ENCODE measurements at regions not wholly inside any gene's neighbourhood (a gene's known extent, or its start where the extent isn't known, plus 50 kb on each side); places are given as distances from the start of the nearest gene placed in this dataset.
A peak's percentile ranks its signal among the peaks of the same experiment; 100 is the strongest.

GRCh38 chr13:85249151-85249550, 550.1 kb downstream of the SLITRK6 start:
- Histone ChIP-seq H3K36me3 (no peaks in the 10 kb centered on the region), H3K4me1 (no peaks in the 10 kb centered on the region), H3K4me3 (no peak overlapping the region), H3K27ac (no peak overlapping the region), H3K27me3 (ENCODE audit: low read depth) (no peaks in the 10 kb centered on the region), H3K9me3 (no peaks in the 10 kb centered on the region)
- DNase-seq (no peak), ATAC-seq (no peak)
- intact Hi-C loops (cut with DNase I), result no loop called here
- no peak for TF ChIP-seq CTCF (IDR thresholded peaks at IDR 0.05)

- intact Hi-C loops (cut with DNase I), result no loop called here
- no peak for ATAC-seq
- no peaks in the 10 kb centered on the region for H3K9me3 ChIP-seq
These were observed 551.4 kb downstream of the SLITRK6 start for GRCh38 chr13:85247780-85248179.

GRCh38 chr13:85243831-85244230, 555.4 kb downstream of the SLITRK6 start:
- Histone ChIP-seq H3K36me3 (no peaks in the 10 kb centered on the region), H3K4me3 (no peak overlapping the region), H3K4me1 (no peaks in the 10 kb centered on the region), H3K9me3 (no peaks in the 10 kb centered on the region), H3K27me3 (ENCODE audit: low read depth) (no peaks in the 10 kb centered on the region), H3K27ac (no peak overlapping the region)
- no peak for DNase-seq
- intact Hi-C loops (cut with DNase I), result no loop called here
- no peak for TF ChIP-seq CTCF (IDR thresholded peaks at IDR 0.05)
- ATAC-seq, result no peak

More at GRCh38 chr13:85247780-85248179, 551.4 kb downstream of the SLITRK6 start:
- Histone ChIP-seq H3K4me1 (no peaks in the 10 kb centered on the region), H3K4me3 (no peak overlapping the region), H3K27me3 (ENCODE audit: low read depth) (no peaks in the 10 kb centered on the region), H3K27ac (no peak overlapping the region), H3K36me3 (no peaks in the 10 kb centered on the region)
- DNase-seq, result no peak
- no peak for TF ChIP-seq CTCF (IDR thresholded peaks at IDR 0.05)

GRCh38 chr13:85241060-85241459, 558.2 kb downstream of the SLITRK6 start:
- intact Hi-C loops (cut with DNase I), result no loop called here
- Histone ChIP-seq H3K27ac (no peak overlapping the region), H3K9me3 (no peaks in the 10 kb centered on the region), H3K4me1 (no peaks in the 10 kb centered on the region), H3K36me3 (no peaks in the 10 kb centered on the region), H3K4me3 (no peak overlapping the region), H3K27me3 (ENCODE audit: low read depth) (no peaks in the 10 kb centered on the region)
- DNase-seq (no peak), ATAC-seq (peak; percentile 80 to 93)
- TF ChIP-seq CTCF (IDR thresholded peaks at IDR 0.05), result no peak

- TF ChIP-seq CTCF (IDR thresholded peaks at IDR 0.05), result no peak
- Histone ChIP-seq H3K27ac (no peak overlapping the region), H3K9me3 (no peaks in the 10 kb centered on the region)
These were observed 562.8 kb downstream of the SLITRK6 start for GRCh38 chr13:85236413-85236812.

GRCh38 chr13:85230691-85231093, 568.5 kb downstream of the SLITRK6 start:
- no peaks in the 10 kb centered on the region for H3K4me1 ChIP-seq
- H3K27me3 ChIP-seq (ENCODE audit: low read depth), result no peaks in the 10 kb centered on the region
- intact Hi-C loops (cut with DNase I), result no loop called here
- H3K27ac ChIP-seq, result no peak overlapping the region
- ATAC-seq (no peak), DNase-seq (no peak)
- no peak for TF ChIP-seq CTCF (IDR thresholded peaks at IDR 0.05)
- H3K9me3 ChIP-seq, result no peaks in the 10 kb centered on the region
- no peak overlapping the region for H3K4me3 ChIP-seq
- H3K36me3 ChIP-seq, result no peaks in the 10 kb centered on the region

More at GRCh38 chr13:85236413-85236812, 562.8 kb downstream of the SLITRK6 start:
- no peak overlapping the region for H3K4me3 ChIP-seq
- intact Hi-C loops (cut with DNase I), result no loop called here
- no peaks in the 10 kb centered on the region for H3K27me3 ChIP-seq (ENCODE audit: low read depth)
- H3K4me1 ChIP-seq, result no peaks in the 10 kb centered on the region
- ATAC-seq (no peak), DNase-seq (no peak)
- H3K36me3 ChIP-seq, result no peaks in the 10 kb centered on the region
